HEK293T (cell line): ENCODE measurements at regions not wholly inside any gene's neighbourhood (a gene's known extent, or its start where the extent isn't known, plus 50 kb on each side); places are given as distances from the start of the nearest gene placed in this dataset.

ENCODE experiments used
- ARNT ChIP-seq: fragments of 450-650 bp; IDR thresholded peaks from 2 replicates; pipeline ENCODE4 v1.6.1; 2017; ENCODE audit warnings: mild to moderate bottlenecking
- L3MBTL2 ChIP-seq: fragments of 450-650 bp; conservative IDR thresholded peaks from 2 replicates; pipeline ENCODE4 v1.6.1; 2016; ENCODE audit warnings: mild to moderate bottlenecking
- SP1 ChIP-seq: fragments of 450-650 bp; IDR thresholded peaks from 2 replicates; pipeline ENCODE4 v1.6.1; 2017
- SUZ12 ChIP-seq: fragments of 450-650 bp; IDR thresholded peaks from 2 replicates; pipeline ENCODE4 v1.6.1; 2016; ENCODE audit warnings: mild to moderate bottlenecking

DNA sequence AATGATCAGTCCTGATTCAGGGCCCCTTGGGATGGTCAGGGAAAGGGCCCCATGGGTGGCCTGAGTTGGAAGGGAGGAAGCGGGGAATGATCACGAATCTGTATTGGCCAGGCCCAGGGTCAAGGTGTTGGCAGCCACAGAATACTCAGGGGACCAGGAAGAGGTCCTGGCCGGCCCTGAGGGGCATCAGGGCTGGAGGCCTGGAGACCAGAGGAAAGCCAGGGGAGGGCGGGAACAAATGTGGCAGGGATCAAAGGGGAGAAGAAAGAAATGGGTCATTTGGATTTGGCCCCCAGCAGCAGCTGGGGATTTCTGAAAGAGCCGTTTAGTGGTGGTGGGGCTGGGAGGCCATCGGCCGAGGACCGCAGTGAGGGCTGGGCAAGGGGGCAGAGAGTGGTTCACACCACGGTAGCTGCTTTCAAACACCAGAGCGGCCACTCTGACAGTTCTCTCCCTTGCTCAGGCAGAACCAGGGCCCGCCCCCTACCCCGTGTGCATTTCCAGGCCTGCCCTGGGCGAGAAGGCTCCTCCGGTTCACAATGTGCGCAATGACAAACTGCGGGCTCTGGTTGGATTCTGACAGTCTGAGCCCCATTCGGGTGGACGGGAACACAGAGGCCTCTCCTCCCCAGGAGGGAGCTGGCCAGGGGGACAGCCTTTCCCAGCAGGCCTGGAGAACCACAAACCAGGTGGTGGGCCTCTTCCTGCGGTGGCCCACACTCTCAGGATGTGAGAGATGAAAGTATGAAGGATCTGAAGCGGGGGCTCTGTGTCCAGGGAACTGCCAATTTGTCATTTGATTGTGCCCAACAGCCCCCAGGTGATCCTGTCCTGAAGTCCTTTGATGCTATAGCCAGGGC lies 220.3 kb upstream of the IER5L start:
- TF ChIP-seq SP1: no peak
- TF ChIP-seq L3MBTL2: no peak
- no peak for TF ChIP-seq ARNT
- TF ChIP-seq SUZ12: no peak
